Liver (tissue), 8 donors: ENCODE measurements at regions not wholly inside any gene's neighbourhood (a gene's known extent, or its start where the extent isn't known, plus 50 kb on each side); places are given as distances from the start of the nearest gene placed in this dataset.

Source experiments
- DNase-seq: peaks from one replicate; pipeline ENCODE4 v3.0.0-alpha.2; 2017; ENCODE audit warnings: low spot score
- H3K27ac ChIP-seq, 2 donors: one replicate each; pipeline ENCODE4 v1.7.0; 2013; ENCODE audit warnings: inconsistent platforms in 2 of 2, low read length in 2 of 2, control low read depth in 1 of 2, low read depth in 1 of 2, mild to moderate bottlenecking in 1 of 2
- H3K27me3 ChIP-seq, 4 donors: one replicate each; pipeline versions ENCODE4 v1.6.1 to v1.7.0; 2013; ENCODE audit warnings: low read length in 3 of 4, inconsistent platforms in 1 of 4, mild to moderate bottlenecking in 1 of 4, moderate library complexity in 1 of 4; ENCODE audit not compliant: control insufficient read depth in 4 of 4, insufficient read depth in 4 of 4
- H3K36me3 ChIP-seq, 4 donors: one replicate each; pipeline versions ENCODE4 v1.6.1 to v1.7.0; 2013; ENCODE audit warnings: low read length in 3 of 4, mild to moderate bottlenecking in 3 of 4, low read depth in 1 of 4, moderate library complexity in 1 of 4; ENCODE audit not compliant: control insufficient read depth in 4 of 4, insufficient read depth in 3 of 4
- H3K4me1 ChIP-seq, 4 donors: one replicate each; pipeline versions ENCODE4 v1.6.1 to v1.7.0; 2013; ENCODE audit warnings: low read length in 3 of 4, mild to moderate bottlenecking in 3 of 4, moderate library complexity in 1 of 4; ENCODE audit not compliant: control insufficient read depth in 4 of 4, insufficient read depth in 4 of 4
- H3K4me3 ChIP-seq, 3 donors: one replicate each; pipeline versions ENCODE4 v1.6.1 to v1.7.0; 2013; ENCODE audit warnings: low read length in 3 of 3, control low read depth in 1 of 3, low read depth in 1 of 3, mild to moderate bottlenecking in 1 of 3
- H3K9ac ChIP-seq, 2 donors: one replicate each; pipeline ENCODE4 v1.7.0; 2013; ENCODE audit warnings: low read length in 2 of 2, mild to moderate bottlenecking in 2 of 2, moderate library complexity in 2 of 2, control low read depth in 1 of 2, low read depth in 1 of 2
- H3K9me3 ChIP-seq, 4 donors: one replicate each; pipeline versions ENCODE4 v1.6.1 to v1.7.0; 2013; ENCODE audit warnings: low read length in 3 of 4; ENCODE audit not compliant: control insufficient read depth in 4 of 4
- CTCF ChIP-seq: fragments of 150-350 bp; IDR thresholded peaks from 2 replicates; pipeline ENCODE4 v1.5.1; 2017; ENCODE audit warnings: improper control_type of control experiment, low read depth, low read length; ENCODE audit not compliant: missing input control
- EGR1 ChIP-seq, 2 donors: IDR thresholded peaks; 2 replicates each; pipeline ENCODE4 v1.6.1; 2016 to 2018; ENCODE audit warnings: antibody characterized with exemption in 2 of 2, low read depth in 2 of 2
- FOXA1 ChIP-seq: IDR thresholded peaks from 2 replicates; pipeline ENCODE4 v1.6.1; 2016; ENCODE audit warnings: antibody characterized with exemption
- FOXA2 ChIP-seq: IDR thresholded peaks from 2 replicates; pipeline ENCODE4 v1.6.1; 2016; ENCODE audit warnings: antibody characterized with exemption
- GABPA ChIP-seq, 2 donors: IDR thresholded peaks in 1 of 2; conservative IDR thresholded peaks in 1 of 2; 2 replicates each; pipeline ENCODE4 v1.6.1; 2016; ENCODE audit warnings: antibody characterized with exemption in 2 of 2, mild to moderate bottlenecking in 1 of 2, moderate library complexity in 1 of 2
- HNF4A ChIP-seq, 2 donors: conservative IDR thresholded peaks; 2 replicates each; pipeline ENCODE4 v1.6.1; 2016; ENCODE audit warnings: antibody characterized with exemption in 2 of 2, mild to moderate bottlenecking in 2 of 2
- HNF4G ChIP-seq: IDR thresholded peaks from 2 replicates; pipeline ENCODE4 v1.6.1; 2016; ENCODE audit warnings: antibody characterized with exemption
- NR2F2 ChIP-seq: IDR thresholded peaks from 2 replicates; pipeline ENCODE4 v1.6.1; 2016; ENCODE audit warnings: antibody characterized with exemption
- RAD21 ChIP-seq, 2 donors: IDR thresholded peaks; 2 replicates each; pipeline ENCODE4 v1.6.1; 2016; ENCODE audit warnings: antibody characterized with exemption in 2 of 2, mild to moderate bottlenecking in 2 of 2
- RXRA ChIP-seq, 2 donors: IDR thresholded peaks; 2 replicates each; pipeline ENCODE4 v1.6.1; 2017 to 2018; ENCODE audit warnings: antibody characterized with exemption in 2 of 2, mild to moderate bottlenecking in 1 of 2
- SP1 ChIP-seq: IDR thresholded peaks from 2 replicates; pipeline ENCODE4 v1.6.1; 2018; ENCODE audit warnings: antibody characterized with exemption, mild to moderate bottlenecking
- YY1 ChIP-seq: IDR thresholded peaks from 2 replicates; pipeline ENCODE4 v1.6.1; 2016; ENCODE audit warnings: antibody characterized with exemption, mild to moderate bottlenecking
- ZBTB33 ChIP-seq: IDR thresholded peaks from 2 replicates; pipeline ENCODE4 v1.6.1; 2016; ENCODE audit warnings: antibody characterized with exemption
- WGBS: extraction: QIAGEN DNeasy Blood & Tissue Kit; methylation state at CpG from one replicate; pipeline ENCODE4 v1.1.7; 2013; 5-methylcytosine and 5-hydroxymethylcytosine counted together
- TF ChIP-seq, protein P1 (sequence below): IDR thresholded peaks from 2 replicates; pipeline ENCODE4 v1.6.1; 2016; ENCODE audit warnings: antibody characterized with exemption
- TF ChIP-seq, protein P2 (sequence below): IDR thresholded peaks from 2 replicates; pipeline ENCODE4 v1.6.1; 2016; ENCODE audit warnings: antibody characterized with exemption, mild to moderate bottlenecking
- donor health status: healthy.
- donor health status: healthy.
- donor health status: healthy.
- donor health status: healthy.
- donor health status: healthy.

DNA sequence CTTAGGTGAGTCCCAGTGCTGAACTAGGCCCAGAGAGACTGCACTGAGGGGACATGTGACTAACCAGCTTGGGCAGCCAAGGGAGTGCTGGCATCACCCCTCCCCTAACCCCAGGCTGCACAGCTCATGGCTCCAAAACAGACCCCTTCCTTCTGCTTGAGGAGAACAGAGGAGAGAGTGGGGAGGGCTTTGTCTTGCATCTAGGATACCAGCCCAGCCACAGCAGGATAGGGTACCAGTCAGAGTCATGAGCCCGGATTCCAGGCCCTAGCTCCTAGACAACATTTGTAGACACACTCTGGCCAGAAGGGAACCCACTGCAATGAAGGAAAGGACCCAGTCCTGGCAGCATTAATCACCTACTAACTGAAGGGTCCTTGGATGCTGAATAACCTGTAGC lies 49.9 kb upstream of the PLSCR4 start:
- WGBS: 95% methylated on average over 1 of the region's 1 CpG
- TF ChIP-seq NR2F2 (no peak), RXRA (IDR thresholded peaks at IDR 0.05) (no peak), HNF4A (conservative IDR thresholded peaks at IDR 0.05) (no peak), CTCF (no peak), YY1 (no peak), SP1 (no peak), HNF4G (no peak), GABPA (IDR thresholded peaks at IDR 0.05 in 1 of 2, conservative IDR thresholded peaks at IDR 0.05 in 1 of 2) (no peak), FOXA2 (no peak), ZBTB33 (no peak), RAD21 (IDR thresholded peaks at IDR 0.05) (no peak), FOXA1 (no peak), EGR1 (IDR thresholded peaks at IDR 0.05; ENCODE audit: low read depth in 2 of 2) (no peak)
- TF ChIP-seq, protein P1, sequence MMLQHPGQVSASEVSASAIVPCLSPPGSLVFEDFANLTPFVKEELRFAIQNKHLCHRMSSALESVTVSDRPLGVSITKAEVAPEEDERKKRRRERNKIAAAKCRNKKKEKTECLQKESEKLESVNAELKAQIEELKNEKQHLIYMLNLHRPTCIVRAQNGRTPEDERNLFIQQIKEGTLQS: no peak
- TF ChIP-seq, protein P2, sequence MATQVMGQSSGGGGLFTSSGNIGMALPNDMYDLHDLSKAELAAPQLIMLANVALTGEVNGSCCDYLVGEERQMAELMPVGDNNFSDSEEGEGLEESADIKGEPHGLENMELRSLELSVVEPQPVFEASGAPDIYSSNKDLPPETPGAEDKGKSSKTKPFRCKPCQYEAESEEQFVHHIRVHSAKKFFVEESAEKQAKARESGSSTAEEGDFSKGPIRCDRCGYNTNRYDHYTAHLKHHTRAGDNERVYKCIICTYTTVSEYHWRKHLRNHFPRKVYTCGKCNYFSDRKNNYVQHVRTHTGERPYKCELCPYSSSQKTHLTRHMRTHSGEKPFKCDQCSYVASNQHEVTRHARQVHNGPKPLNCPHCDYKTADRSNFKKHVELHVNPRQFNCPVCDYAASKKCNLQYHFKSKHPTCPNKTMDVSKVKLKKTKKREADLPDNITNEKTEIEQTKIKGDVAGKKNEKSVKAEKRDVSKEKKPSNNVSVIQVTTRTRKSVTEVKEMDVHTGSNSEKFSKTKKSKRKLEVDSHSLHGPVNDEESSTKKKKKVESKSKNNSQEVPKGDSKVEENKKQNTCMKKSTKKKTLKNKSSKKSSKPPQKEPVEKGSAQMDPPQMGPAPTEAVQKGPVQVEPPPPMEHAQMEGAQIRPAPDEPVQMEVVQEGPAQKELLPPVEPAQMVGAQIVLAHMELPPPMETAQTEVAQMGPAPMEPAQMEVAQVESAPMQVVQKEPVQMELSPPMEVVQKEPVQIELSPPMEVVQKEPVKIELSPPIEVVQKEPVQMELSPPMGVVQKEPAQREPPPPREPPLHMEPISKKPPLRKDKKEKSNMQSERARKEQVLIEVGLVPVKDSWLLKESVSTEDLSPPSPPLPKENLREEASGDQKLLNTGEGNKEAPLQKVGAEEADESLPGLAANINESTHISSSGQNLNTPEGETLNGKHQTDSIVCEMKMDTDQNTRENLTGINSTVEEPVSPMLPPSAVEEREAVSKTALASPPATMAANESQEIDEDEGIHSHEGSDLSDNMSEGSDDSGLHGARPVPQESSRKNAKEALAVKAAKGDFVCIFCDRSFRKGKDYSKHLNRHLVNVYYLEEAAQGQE: no peak
- DNase-seq: no peak

More for the DNA sequence above, 49.9 kb upstream of the PLSCR4 start:
- Histone ChIP-seq H3K4me1 (no peaks in the 10 kb centered on the region), H3K27ac (no peak overlapping the region), H3K9ac (no peak overlapping the region), H3K4me3 (no peak overlapping the region), H3K27me3 (no peaks in the 10 kb centered on the region), H3K9me3 (no peaks in the 10 kb centered on the region), H3K36me3 (no peaks in the 10 kb centered on the region)
